ENCODE measurements at regions not wholly inside any gene's neighbourhood (a gene's known extent, or its start where the extent isn't known, plus 50 kb on each side); places are given as distances from the start of the nearest gene placed in this dataset.
"Not testable (repeated sequence)": the region's sequence is repeated elsewhere in the genome, so short reads cannot be mapped to it uniquely, and the experiment has no call there.

- DNase-seq (ENCODE audit: low read depth): no peak
Measured at GRCh38 chr22:27598792-27599191, 202.8 kb downstream of the MN1 start.

GRCh38 chr22:27601195-27601594 lies 200.4 kb downstream of the MN1 start:
- DNase-seq (ENCODE audit: low read depth): no peak

GRCh38 chr22:27602390-27602789 lies 199.2 kb downstream of the MN1 start:
- no peak for DNase-seq (ENCODE audit: low read depth)

GRCh38 chr22:27603111-27603799 lies 198.3 kb downstream of the MN1 start:
- no peak for DNase-seq (ENCODE audit: low read depth)

- DNase-seq (ENCODE audit: low read depth): no peak
Measured at GRCh38 chr22:27603800-27604144, 197.8 kb downstream of the MN1 start.

GRCh38 chr22:27605390-27605789 lies 196.2 kb downstream of the MN1 start:
- DNase-seq (ENCODE audit: low read depth): no peak

GRCh38 chr22:27607750-27608149 lies 193.8 kb downstream of the MN1 start:
- not testable (repeated sequence) for DNase-seq (ENCODE audit: low read depth)

GRCh38 chr22:27609451-27609888 lies 192.1 kb downstream of the MN1 start:
- DNase-seq (ENCODE audit: low read depth): no peak

- not testable (repeated sequence) for DNase-seq (ENCODE audit: low read depth)
Measured at GRCh38 chr22:27610164-27610563, 191.4 kb downstream of the MN1 start.

GRCh38 chr22:27610863-27611786 lies 190.4 kb downstream of the MN1 start:
- no peak for DNase-seq (ENCODE audit: low read depth)

- DNase-seq (ENCODE audit: low read depth): no peak
Measured at GRCh38 chr22:27612115-27612514, 189.4 kb downstream of the MN1 start.

- no peak for DNase-seq (ENCODE audit: low read depth)
Measured at GRCh38 chr22:27613099-27614005, 188.2 kb downstream of the MN1 start.

- no peak for DNase-seq (ENCODE audit: low read depth)
Measured at GRCh38 chr22:27614006-27614649, 187.4 kb downstream of the MN1 start.

- no peak for DNase-seq (ENCODE audit: low read depth)
Measured at GRCh38 chr22:27614650-27615007, 186.9 kb downstream of the MN1 start.

GRCh38 chr22:27615408-27615807 lies 186.1 kb downstream of the MN1 start:
- no peak for DNase-seq (ENCODE audit: low read depth)

- no peak for DNase-seq (ENCODE audit: low read depth)
Measured at GRCh38 chr22:27616033-27616432, 185.5 kb downstream of the MN1 start.

GRCh38 chr22:27617214-27617881 lies 184.2 kb downstream of the MN1 start:
- no peak for DNase-seq (ENCODE audit: low read depth)

- DNase-seq (ENCODE audit: low read depth): no peak
Measured at GRCh38 chr22:27620367-27621154, 181.0 kb downstream of the MN1 start.

- DNase-seq (ENCODE audit: low read depth): no peak
Measured at GRCh38 chr22:27621486-27622070, 180.0 kb downstream of the MN1 start.

- DNase-seq (ENCODE audit: low read depth): no peak
Measured at GRCh38 chr22:27624042-27624441, 177.5 kb downstream of the MN1 start.
